ENCODE measurements at regions not wholly inside any gene's neighbourhood (a gene's known extent, or its start where the extent isn't known, plus 50 kb on each side); places are given as distances from the start of the nearest gene placed in this dataset.

DNA sequence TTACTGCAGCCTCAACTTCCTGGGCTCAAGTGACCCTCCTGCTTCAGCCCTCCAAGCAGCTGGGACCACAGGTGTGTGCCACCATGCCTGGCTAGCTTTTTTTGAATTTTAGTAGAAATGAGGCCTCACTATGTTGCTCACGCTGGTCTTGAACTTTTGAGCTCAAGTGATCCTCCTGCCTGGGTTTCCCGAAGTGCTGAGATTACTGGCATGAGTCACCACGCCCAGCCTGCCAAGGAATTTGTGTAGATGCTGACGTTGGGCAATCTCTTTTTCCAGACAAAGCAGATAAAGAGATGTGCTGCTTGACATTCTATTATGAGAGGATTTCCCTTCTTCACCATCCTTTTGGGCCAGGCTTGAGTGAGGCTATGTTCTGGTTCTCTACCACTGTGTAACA is 254.5 kb upstream of the RPS6KA3 start:
- BruUV-seq (replicated peaks), result no TSS peak
- Histone ChIP-seq H3K9me3 (replicated peaks; ENCODE audit: control insufficient read depth, insufficient read depth, low read depth, low read length) (no peaks in the 10 kb centered on the region), H3K27me3 (ENCODE audit: control insufficient read depth in 2 of 2, insufficient read depth in 2 of 2, low read length in 2 of 2) (no peaks in the 10 kb centered on the region), H3K4me2 (ENCODE audit: insufficient read depth, low read length) (no peak overlapping the region), H3K4me3 (no peak overlapping the region), H3K4me1 (replicated peaks in 1 of 2; ENCODE audit: control insufficient read depth in 2 of 2, insufficient read depth in 2 of 2, low read length in 2 of 2) (no peaks in the 10 kb centered on the region), H3K27ac (ENCODE audit: extremely low read depth, low read depth, low read length) (no peak overlapping the region), H4K20me1 (replicated peaks; ENCODE audit: control insufficient read depth, insufficient read depth, low read length) (no peaks in the 10 kb centered on the region), H3K36me3 (ENCODE audit: control insufficient read depth, insufficient read depth, low read length) (no peaks in the 10 kb centered on the region), H3K9ac (ENCODE audit: insufficient read depth in 1 of 2, low read depth in 2 of 2, low read length in 2 of 2) (no peak overlapping the region), H2AFZ (ENCODE audit: low read depth, low read length) (no peak overlapping the region), H3K9me1 (ENCODE audit: control insufficient read depth, insufficient read depth, low read length) (no peaks in the 10 kb centered on the region), H3K79me2 (ENCODE audit: control insufficient read depth, insufficient read depth, low read length) (no peaks in the 10 kb centered on the region)
- ATAC-seq (no peak), FAIRE-seq (no peak), DNase-seq (ENCODE audit: extremely low read depth in 1 of 4, low spot score in 3 of 4) (no peak)
- ChIA-PET CTCF (ENCODE audit: low intra/inter-chr PET ratio) (no interaction called here), POLR2A (no interaction called here)
- no peak for TF ChIP-seq ZNF165 (CRISPR knock-in tag; IDR thresholded peaks at IDR 0.05; ENCODE audit: borderline replicate concordance)
- no peak for TF ChIP-seq POLR2AphosphoS5 (IDR thresholded peaks at IDR 0.05; ENCODE audit: control insufficient read depth, insufficient read depth, low read depth, low read length)
- TF ChIP-seq, protein P1, sequence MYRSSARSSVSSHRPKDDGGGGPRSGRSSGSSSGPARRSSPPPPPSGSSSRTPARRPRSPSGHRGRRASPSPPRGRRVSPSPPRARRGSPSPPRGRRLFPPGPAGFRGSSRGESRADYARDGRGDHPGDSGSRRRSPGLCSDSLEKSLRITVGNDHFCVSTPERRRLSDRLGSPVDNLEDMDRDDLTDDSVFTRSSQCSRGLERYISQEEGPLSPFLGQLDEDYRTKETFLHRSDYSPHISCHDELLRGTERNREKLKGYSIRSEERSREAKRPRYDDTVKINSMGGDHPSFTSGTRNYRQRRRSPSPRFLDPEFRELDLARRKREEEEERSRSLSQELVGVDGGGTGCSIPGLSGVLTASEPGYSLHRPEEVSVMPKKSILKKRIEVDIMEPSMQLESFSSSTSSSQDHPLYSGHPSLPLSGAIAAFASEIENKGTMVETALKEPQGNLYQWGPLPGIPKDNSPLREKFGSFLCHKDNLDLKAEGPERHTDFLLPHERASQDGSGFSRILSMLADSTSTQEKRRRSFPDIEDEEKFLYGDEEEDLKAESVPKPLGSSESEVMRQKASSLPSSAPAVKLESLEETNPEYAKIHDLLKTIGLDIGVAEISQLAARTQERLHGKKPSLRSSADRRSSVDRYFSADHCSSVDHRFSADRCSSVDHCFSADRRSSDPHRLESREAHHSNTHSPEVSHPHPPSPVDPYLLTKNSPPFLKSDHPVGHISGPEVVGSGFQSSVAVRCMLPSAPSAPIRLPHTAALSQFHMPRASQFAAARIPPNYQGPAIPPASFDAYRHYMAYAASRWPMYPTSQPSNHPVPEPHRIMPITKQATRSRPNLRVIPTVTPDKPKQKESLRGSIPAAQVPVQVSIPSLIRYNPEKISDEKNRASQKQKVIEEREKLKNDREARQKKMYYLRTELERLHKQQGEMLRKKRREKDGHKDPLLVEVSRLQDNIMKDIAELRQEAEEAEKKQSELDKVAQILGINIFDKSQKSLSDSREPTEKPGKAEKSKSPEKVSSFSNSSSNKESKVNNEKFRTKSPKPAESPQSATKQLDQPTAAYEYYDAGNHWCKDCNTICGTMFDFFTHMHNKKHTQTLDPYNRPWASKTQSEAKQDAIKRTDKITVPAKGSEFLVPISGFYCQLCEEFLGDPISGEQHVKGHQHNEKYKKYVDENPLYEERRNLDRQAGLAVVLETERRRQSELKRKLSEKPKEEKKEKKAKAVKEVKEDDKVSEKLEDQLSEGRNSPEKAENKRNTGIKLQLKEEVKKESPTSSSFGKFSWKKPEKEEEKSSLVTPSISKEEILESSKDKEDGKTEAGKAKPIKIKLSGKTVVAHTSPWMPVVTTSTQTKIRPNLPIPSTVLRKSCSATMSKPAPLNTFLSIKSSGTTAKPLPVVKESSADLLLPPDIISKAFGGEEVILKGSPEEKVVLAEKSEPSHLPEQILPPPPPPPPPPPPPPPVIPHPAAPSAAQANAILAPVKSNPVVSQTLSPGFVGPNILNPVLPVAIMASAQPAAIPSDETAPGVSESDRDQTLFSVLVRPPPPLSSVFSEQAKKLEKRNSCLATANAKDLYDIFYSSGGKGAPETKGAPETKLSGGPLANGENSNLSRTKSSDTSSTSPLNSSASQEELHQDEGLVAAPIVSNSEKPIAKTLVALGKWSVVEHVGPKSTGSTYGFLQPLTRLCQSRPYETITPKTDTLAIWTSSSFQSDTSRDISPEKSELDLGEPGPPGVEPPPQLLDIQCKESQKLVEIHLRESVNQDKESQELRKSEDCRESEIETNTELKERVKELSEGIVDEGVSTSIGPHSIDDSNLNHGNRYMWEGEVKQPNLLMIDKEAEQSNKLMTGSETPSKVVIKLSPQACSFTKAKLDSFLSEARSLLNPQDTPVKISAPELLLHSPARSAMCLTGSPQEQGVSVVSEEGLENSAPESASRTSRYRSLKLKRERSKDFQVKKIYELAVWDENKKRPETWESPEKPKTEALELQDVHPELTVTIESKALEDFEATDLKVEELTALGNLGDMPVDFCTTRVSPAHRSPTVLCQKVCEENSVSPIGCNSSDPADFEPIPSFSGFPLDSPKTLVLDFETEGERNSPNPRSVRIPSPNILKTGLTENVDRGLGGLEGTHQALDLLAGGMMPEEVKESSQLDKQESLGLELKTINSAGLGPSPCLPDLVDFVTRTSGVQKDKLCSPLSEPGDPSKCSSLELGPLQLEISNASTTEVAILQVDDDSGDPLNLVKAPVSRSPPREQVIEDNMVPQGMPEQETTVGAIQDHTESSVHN (IDR thresholded peaks at IDR 0.05; ENCODE audit: borderline replicate concordance in 1 of 2, low read depth in 1 of 2), result no peak
- no peak for TF ChIP-seq ZBED1 (IDR thresholded peaks at IDR 0.05)
- TF ChIP-seq, protein P2, sequence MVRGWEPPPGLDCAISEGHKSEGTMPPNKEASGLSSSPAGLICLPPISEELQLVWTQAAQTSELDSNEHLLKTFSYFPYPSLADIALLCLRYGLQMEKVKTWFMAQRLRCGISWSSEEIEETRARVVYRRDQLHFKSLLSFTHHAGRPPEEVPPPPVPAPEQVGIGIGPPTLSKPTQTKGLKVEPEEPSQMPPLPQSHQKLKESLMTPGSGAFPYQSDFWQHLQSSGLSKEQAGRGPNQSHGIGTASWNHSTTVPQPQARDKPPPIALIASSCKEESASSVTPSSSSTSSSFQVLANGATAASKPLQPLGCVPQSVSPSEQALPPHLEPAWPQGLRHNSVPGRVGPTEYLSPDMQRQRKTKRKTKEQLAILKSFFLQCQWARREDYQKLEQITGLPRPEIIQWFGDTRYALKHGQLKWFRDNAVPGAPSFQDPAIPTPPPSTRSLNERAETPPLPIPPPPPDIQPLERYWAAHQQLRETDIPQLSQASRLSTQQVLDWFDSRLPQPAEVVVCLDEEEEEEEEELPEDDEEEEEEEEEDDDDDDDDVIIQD (CRISPR knock-in tag; IDR thresholded peaks at IDR 0.05), result no peak
- WGBS (ENCODE audit: insufficient coverage, low coverage, missing lambda C conversion rate), result 2% methylated on average over 4 of the region's 4 CpGs
- intact Hi-C loops (cut with micrococcal nuclease) (no loop called here), in situ Hi-C loops (cut with MboI) (no loop called here)

All from K562 (cell line).